IMR-90 (cell line): ENCODE measurements at regions not wholly inside any gene's neighbourhood (a gene's known extent, or its start where the extent isn't known, plus 50 kb on each side); places are given as distances from the start of the nearest gene placed in this dataset.

ENCODE experiments used
- ATAC-seq: fragments of 200-7000 bp; cut with Tn5 transposase; 2 replicates; pipeline ENCODE4 v1.9.1; 2020; ENCODE audit warnings: low read depth, mild to moderate bottlenecking, moderate library complexity
- BruUV-seq: library from RNA; stranded (reverse); fragments of 400-500 nt; replicated peaks from 2 replicates; lab custom pipeline; 2021; lab: Mats Ljungman, UMichigan
- CTCF ChIA-PET: fragments of 300-600 bp; formaldehyde crosslinking; extraction: SDS; loops from one replicate; lab custom pipeline; 2021; ENCODE audit warnings: antibody characterized with exemption; lab: Yijun Ruan, JAX
- POLR2A ChIA-PET: fragments of 300-600 bp; sonication (Branson Sonifier 250); formaldehyde crosslinking; loops from one replicate; lab custom pipeline; 2022; ENCODE audit warnings: antibody characterized with exemption; ENCODE audit not compliant: unreplicated experiment; lab: Charles Lee
- DNase-seq: peaks from one replicate; pipeline ENCODE4 v3.0.0; 2013
- H2AFZ ChIP-seq: replicated peaks from 2 replicates; pipeline ENCODE3; 2013; ENCODE audit warnings: low read length, mild to moderate bottlenecking; ENCODE audit not compliant: poor library complexity
- H2AK5ac ChIP-seq: 2 replicates; pipeline ENCODE4 v1.6.1; 2013; ENCODE audit warnings: low read depth, low read length, inconsistent platforms
- H2AK9ac ChIP-seq: replicated peaks from 2 replicates; pipeline ENCODE3; 2013; ENCODE audit warnings: mild to moderate bottlenecking, low read depth, low read length, moderate library complexity; ENCODE audit not compliant: poor library complexity
- H2BK120ac ChIP-seq: 2 replicates; pipeline ENCODE4 v1.6.1; 2013; ENCODE audit warnings: low read depth, low read length, inconsistent platforms
- H2BK15ac ChIP-seq: 3 replicates; pipeline ENCODE4 v1.6.1; 2013; ENCODE audit warnings: low read depth, low read length, inconsistent platforms
- H2BK20ac ChIP-seq: 2 replicates; pipeline ENCODE4 v1.6.1; 2013; ENCODE audit warnings: low read depth, mild to moderate bottlenecking, inconsistent platforms, low read length, moderate library complexity
- H2BK5ac ChIP-seq: 2 replicates; pipeline ENCODE4 v1.6.1; 2013; ENCODE audit warnings: mild to moderate bottlenecking, low read depth, low read length, inconsistent platforms; ENCODE audit not compliant: poor library complexity, severe bottlenecking
- H3K14ac ChIP-seq: replicated peaks from 2 replicates; pipeline ENCODE4 v1.6.1; 2013; ENCODE audit warnings: low read depth, low read length, inconsistent platforms
- H3K18ac ChIP-seq: 2 replicates; pipeline ENCODE4 v1.6.1; 2013; ENCODE audit warnings: low read depth, low read length, control low read depth
- H3K23ac ChIP-seq: 2 replicates; pipeline ENCODE4 v1.6.1; 2013; ENCODE audit warnings: low read depth, low read length, inconsistent platforms
- H3K27ac ChIP-seq: 2 replicates; pipeline ENCODE4 v1.5.1; 2013; ENCODE audit warnings: mild to moderate bottlenecking, control low read depth, low read length; ENCODE audit not compliant: insufficient read depth
- H3K27me3 ChIP-seq: 2 replicates; pipeline ENCODE4 v1.6.1; 2013; ENCODE audit warnings: low read length; ENCODE audit not compliant: control insufficient read depth, insufficient read depth
- H3K36me3 ChIP-seq: 2 replicates; pipeline ENCODE4 v1.6.1; 2013; ENCODE audit warnings: low read length, mixed read lengths; ENCODE audit not compliant: control insufficient read depth, insufficient read depth
- H3K4ac ChIP-seq: 2 replicates; pipeline ENCODE4 v1.6.1; 2013; ENCODE audit warnings: low read depth, low read length, inconsistent platforms
- H3K4me1 ChIP-seq: 2 replicates; pipeline ENCODE4 v1.6.1; 2013; ENCODE audit warnings: low read length, mixed read lengths; ENCODE audit not compliant: control insufficient read depth, insufficient read depth
- H3K4me2 ChIP-seq: 2 replicates; pipeline ENCODE4 v1.6.1; 2013; ENCODE audit warnings: low read depth, mild to moderate bottlenecking, control low read depth, low read length, moderate library complexity
- H3K4me3 ChIP-seq: 2 replicates; pipeline ENCODE4 v1.5.1; 2013; ENCODE audit warnings: low read depth, mild to moderate bottlenecking, control low read depth, low read length, moderate library complexity; ENCODE audit not compliant: insufficient read depth
- H3K56ac ChIP-seq: 2 replicates; pipeline ENCODE4 v1.6.1; 2013; ENCODE audit warnings: low read length, inconsistent platforms; ENCODE audit not compliant: insufficient read depth; ENCODE audit errors: extremely low read depth
- H3K79me1 ChIP-seq, 2 experiments: 2 replicates each; pipeline ENCODE4 v1.6.1; 2013; ENCODE audit warnings: low read length in 2 of 2, inconsistent platforms in 1 of 2, low read depth in 1 of 2
- H3K9ac ChIP-seq: 2 replicates; pipeline ENCODE4 v1.6.1; 2013; ENCODE audit warnings: low read depth, low read length, control low read depth
- H3K9me1 ChIP-seq: 2 replicates; pipeline ENCODE4 v1.6.1; 2013; ENCODE audit warnings: low read length, inconsistent platforms; ENCODE audit not compliant: insufficient read depth
- H3K9me3 ChIP-seq: 2 replicates; pipeline ENCODE4 v1.6.1; 2013; ENCODE audit warnings: low read length; ENCODE audit not compliant: control insufficient read depth, insufficient read depth
- H4K20me1 ChIP-seq: 2 replicates; pipeline ENCODE4 v1.6.1; 2013; ENCODE audit warnings: low read length, inconsistent platforms; ENCODE audit not compliant: insufficient read depth
- H4K5ac ChIP-seq: 2 replicates; pipeline ENCODE4 v1.6.1; 2013; ENCODE audit warnings: mild to moderate bottlenecking, low read depth, low read length, control low read depth
- H4K8ac ChIP-seq, 2 experiments: 2 replicates each; pipeline ENCODE4 v1.6.1; 2013; ENCODE audit warnings: low read depth in 2 of 2, low read length in 2 of 2, control low read depth in 1 of 2, inconsistent platforms in 1 of 2
- H4K91ac ChIP-seq: 2 replicates; pipeline ENCODE4 v1.6.1; 2013; ENCODE audit warnings: low read depth, low read length, inconsistent platforms; ENCODE audit not compliant: insufficient read depth
- CTCF ChIP-seq: conservative IDR thresholded peaks from 2 replicates; pipeline ENCODE4 v1.5.1; 2012; ENCODE audit warnings: mild to moderate bottlenecking, low read depth, low read length, improper control_type of control experiment
- MXI1 ChIP-seq: IDR thresholded peaks from 2 replicates; pipeline ENCODE4 v1.6.1; 2012; ENCODE audit warnings: low read depth, mild to moderate bottlenecking, low read length, moderate library complexity, borderline replicate concordance
- NFE2L2 ChIP-seq: fragments of 150-350 bp; IDR thresholded peaks from 2 replicates; pipeline ENCODE4 v1.6.1; 2016; ENCODE audit warnings: low read depth, mild to moderate bottlenecking, low read length
- RAD21 ChIP-seq: IDR thresholded peaks from 2 replicates; pipeline ENCODE4 v1.6.1; 2012; ENCODE audit warnings: low read length, improper control_type of control experiment
- USF2 ChIP-seq: fragments of 150-350 bp; IDR thresholded peaks from 2 replicates; pipeline ENCODE4 v1.6.1; 2017; ENCODE audit warnings: mild to moderate bottlenecking, antibody characterized with exemption, low read length, low read depth
- WGBS, 2 experiments: methylation state at CpG; one replicate each; pipeline versions ENCODE4 v1.1.5 to v1.1.7; 2013; ENCODE audit warnings: missing lambda C conversion rate in 2 of 2; ENCODE audit not compliant: insufficient read length in 1 of 2; ENCODE audit errors: extremely low coverage in 2 of 2; 5-methylcytosine and 5-hydroxymethylcytosine counted together
- dilution Hi-C: fragments of 300-500 bp; cut with HindIII; formaldehyde crosslinking; loops from one replicate; pipeline ENCODE4 v1.14.3; 2018; ENCODE audit warnings: low sequenced_read_pairs; ENCODE audit not compliant: unreplicated experiment
- in situ Hi-C: fragments of 300-500 bp; cut with MboI; formaldehyde crosslinking; loops from 3 replicates; pipeline ENCODE4 v1.14.3; 2019; ENCODE audit warnings: low sequenced_read_pairs, inconsistent platforms, mixed read lengths
- intact Hi-C: fragments of 100-400 bp; cut with micrococcal nuclease; formaldehyde crosslinking; loops from 2 replicates; pipeline ENCODE4 v1.10.0; 2022

GRCh38 chr3:28867836-28868235, 413.0 kb upstream of the RBMS3 start:
- DNase-seq (no peak), ATAC-seq (no peak)
- BruUV-seq: no TSS peak
- Histone ChIP-seq H3K4ac (no peak overlapping the region), H3K27ac (no peak overlapping the region), H4K20me1 (no peaks in the 10 kb centered on the region), H2BK20ac (no peak overlapping the region), H3K9me1 (no peaks in the 10 kb centered on the region), H4K5ac (no peak overlapping the region), H2BK120ac (no peak overlapping the region), H3K79me1 (no peaks in the 10 kb centered on the region), H3K18ac (no peak overlapping the region), H4K91ac (no peak overlapping the region), H2BK5ac (no peak overlapping the region), H3K56ac (no peak overlapping the region), H2BK15ac (no peak overlapping the region), H2AK5ac (no peak overlapping the region), H3K4me2 (no peak overlapping the region), H3K9me3 (no peaks in the 10 kb centered on the region), H3K9ac (no peak overlapping the region), H3K36me3 (no peaks in the 10 kb centered on the region), H3K4me1 (no peaks in the 10 kb centered on the region), H3K27me3 (peaks cover 3% of the 10 kb centered on the region; the same call in 1 of the 2 replicates), H2AK9ac (no peak overlapping the region), H3K14ac (no peak overlapping the region), H3K23ac (no peak overlapping the region), H2AFZ (no peak overlapping the region), H3K4me3 (no peak overlapping the region), H4K8ac (no peak overlapping the region)
- ChIA-PET CTCF (interaction anchor here (0.6 kb wide), 1 partner anchor 531 kb away, joined by 3 read pairs; no protein-coding TSS in a partner anchor), POLR2A (no interaction called here)
- TF ChIP-seq USF2 (no peak), CTCF (no peak), NFE2L2 (no peak), MXI1 (no peak), RAD21 (no peak)
- in situ Hi-C loops (no loop called here), dilution Hi-C loops (no loop called here), intact Hi-C loops (no loop called here)
- no CpG with 5 or more reads among the region's 2 CpGs for WGBS, 2 experiments
